IMR-90 (cell line): ENCODE measurements at regions not wholly inside any gene's neighbourhood (a gene's known extent, or its start where the extent isn't known, plus 50 kb on each side); places are given as distances from the start of the nearest gene placed in this dataset.

Experiments used
- ATAC-seq: fragments of 200-7000 bp; cut with Tn5 transposase; 2 replicates; pipeline ENCODE4 v1.9.1; 2020; ENCODE audit warnings: low read depth, mild to moderate bottlenecking, moderate library complexity
- BruUV-seq: library from RNA; stranded (reverse); fragments of 400-500 nt; replicated peaks from 2 replicates; lab custom pipeline; 2021; lab: Mats Ljungman, UMichigan
- CTCF ChIA-PET: fragments of 300-600 bp; formaldehyde crosslinking; extraction: SDS; loops from one replicate; lab custom pipeline; 2021; ENCODE audit warnings: antibody characterized with exemption; lab: Yijun Ruan, JAX
- POLR2A ChIA-PET: fragments of 300-600 bp; sonication (Branson Sonifier 250); formaldehyde crosslinking; loops from one replicate; lab custom pipeline; 2022; ENCODE audit warnings: antibody characterized with exemption; ENCODE audit not compliant: unreplicated experiment; lab: Charles Lee
- DNase-seq: peaks from one replicate; pipeline ENCODE4 v3.0.0; 2013
- H2AFZ ChIP-seq: replicated peaks from 2 replicates; pipeline ENCODE3; 2013; ENCODE audit warnings: low read length, mild to moderate bottlenecking; ENCODE audit not compliant: poor library complexity
- H2AK5ac ChIP-seq: 2 replicates; pipeline ENCODE4 v1.6.1; 2013; ENCODE audit warnings: low read depth, low read length, inconsistent platforms
- H2AK9ac ChIP-seq: replicated peaks from 2 replicates; pipeline ENCODE3; 2013; ENCODE audit warnings: mild to moderate bottlenecking, low read depth, low read length, moderate library complexity; ENCODE audit not compliant: poor library complexity
- H2BK120ac ChIP-seq: 2 replicates; pipeline ENCODE4 v1.6.1; 2013; ENCODE audit warnings: low read depth, low read length, inconsistent platforms
- H2BK15ac ChIP-seq: 3 replicates; pipeline ENCODE4 v1.6.1; 2013; ENCODE audit warnings: low read depth, low read length, inconsistent platforms
- H2BK20ac ChIP-seq: 2 replicates; pipeline ENCODE4 v1.6.1; 2013; ENCODE audit warnings: low read depth, mild to moderate bottlenecking, inconsistent platforms, low read length, moderate library complexity
- H2BK5ac ChIP-seq: 2 replicates; pipeline ENCODE4 v1.6.1; 2013; ENCODE audit warnings: mild to moderate bottlenecking, low read depth, low read length, inconsistent platforms; ENCODE audit not compliant: poor library complexity, severe bottlenecking
- H3K14ac ChIP-seq: replicated peaks from 2 replicates; pipeline ENCODE4 v1.6.1; 2013; ENCODE audit warnings: low read depth, low read length, inconsistent platforms
- H3K18ac ChIP-seq: 2 replicates; pipeline ENCODE4 v1.6.1; 2013; ENCODE audit warnings: low read depth, low read length, control low read depth
- H3K23ac ChIP-seq: 2 replicates; pipeline ENCODE4 v1.6.1; 2013; ENCODE audit warnings: low read depth, low read length, inconsistent platforms
- H3K27ac ChIP-seq: 2 replicates; pipeline ENCODE4 v1.5.1; 2013; ENCODE audit warnings: mild to moderate bottlenecking, control low read depth, low read length; ENCODE audit not compliant: insufficient read depth
- H3K27me3 ChIP-seq: 2 replicates; pipeline ENCODE4 v1.6.1; 2013; ENCODE audit warnings: low read length; ENCODE audit not compliant: control insufficient read depth, insufficient read depth
- H3K36me3 ChIP-seq: 2 replicates; pipeline ENCODE4 v1.6.1; 2013; ENCODE audit warnings: low read length, mixed read lengths; ENCODE audit not compliant: control insufficient read depth, insufficient read depth
- H3K4ac ChIP-seq: 2 replicates; pipeline ENCODE4 v1.6.1; 2013; ENCODE audit warnings: low read depth, low read length, inconsistent platforms
- H3K4me1 ChIP-seq: 2 replicates; pipeline ENCODE4 v1.6.1; 2013; ENCODE audit warnings: low read length, mixed read lengths; ENCODE audit not compliant: control insufficient read depth, insufficient read depth
- H3K4me2 ChIP-seq: 2 replicates; pipeline ENCODE4 v1.6.1; 2013; ENCODE audit warnings: low read depth, mild to moderate bottlenecking, control low read depth, low read length, moderate library complexity
- H3K4me3 ChIP-seq: 2 replicates; pipeline ENCODE4 v1.5.1; 2013; ENCODE audit warnings: low read depth, mild to moderate bottlenecking, control low read depth, low read length, moderate library complexity; ENCODE audit not compliant: insufficient read depth
- H3K56ac ChIP-seq: 2 replicates; pipeline ENCODE4 v1.6.1; 2013; ENCODE audit warnings: low read length, inconsistent platforms; ENCODE audit not compliant: insufficient read depth; ENCODE audit errors: extremely low read depth
- H3K79me1 ChIP-seq, 2 experiments: 2 replicates each; pipeline ENCODE4 v1.6.1; 2013; ENCODE audit warnings: low read length in 2 of 2, inconsistent platforms in 1 of 2, low read depth in 1 of 2
- H3K9ac ChIP-seq: 2 replicates; pipeline ENCODE4 v1.6.1; 2013; ENCODE audit warnings: low read depth, low read length, control low read depth
- H3K9me1 ChIP-seq: 2 replicates; pipeline ENCODE4 v1.6.1; 2013; ENCODE audit warnings: low read length, inconsistent platforms; ENCODE audit not compliant: insufficient read depth
- H3K9me3 ChIP-seq: 2 replicates; pipeline ENCODE4 v1.6.1; 2013; ENCODE audit warnings: low read length; ENCODE audit not compliant: control insufficient read depth, insufficient read depth
- H4K20me1 ChIP-seq: 2 replicates; pipeline ENCODE4 v1.6.1; 2013; ENCODE audit warnings: low read length, inconsistent platforms; ENCODE audit not compliant: insufficient read depth
- H4K5ac ChIP-seq: 2 replicates; pipeline ENCODE4 v1.6.1; 2013; ENCODE audit warnings: mild to moderate bottlenecking, low read depth, low read length, control low read depth
- H4K8ac ChIP-seq, 2 experiments: 2 replicates each; pipeline ENCODE4 v1.6.1; 2013; ENCODE audit warnings: low read depth in 2 of 2, low read length in 2 of 2, control low read depth in 1 of 2, inconsistent platforms in 1 of 2
- H4K91ac ChIP-seq: 2 replicates; pipeline ENCODE4 v1.6.1; 2013; ENCODE audit warnings: low read depth, low read length, inconsistent platforms; ENCODE audit not compliant: insufficient read depth
- BHLHE40 ChIP-seq: fragments of 150-350 bp; IDR thresholded peaks from 2 replicates; pipeline ENCODE4 v1.6.1; 2016; ENCODE audit warnings: mild to moderate bottlenecking, low read depth, low read length
- CEBPB ChIP-seq: IDR thresholded peaks from 2 replicates; pipeline ENCODE4 v1.6.1; 2012; ENCODE audit warnings: low read depth, low read length, improper control_type of control experiment
- CHD1 ChIP-seq: IDR thresholded peaks from 2 replicates; pipeline ENCODE4 v1.6.1; 2012; ENCODE audit warnings: low read depth, low read length, improper control_type of control experiment
- FOS ChIP-seq: fragments of 150-350 bp; IDR thresholded peaks from 2 replicates; pipeline ENCODE4 v1.6.1; 2016; ENCODE audit warnings: low read depth, low read length
- MAFK ChIP-seq: IDR thresholded peaks from 2 replicates; pipeline ENCODE4 v1.6.1; 2012; ENCODE audit warnings: low read depth, low read length, improper control_type of control experiment
- MAZ ChIP-seq: IDR thresholded peaks from 2 replicates; pipeline ENCODE4 v1.6.1; 2012; ENCODE audit warnings: low read depth, mild to moderate bottlenecking, low read length, improper control_type of control experiment, moderate library complexity, borderline replicate concordance
- MXI1 ChIP-seq: IDR thresholded peaks from 2 replicates; pipeline ENCODE4 v1.6.1; 2012; ENCODE audit warnings: low read depth, mild to moderate bottlenecking, low read length, moderate library complexity, borderline replicate concordance
- NFE2L2 ChIP-seq: fragments of 150-350 bp; IDR thresholded peaks from 2 replicates; pipeline ENCODE4 v1.6.1; 2016; ENCODE audit warnings: low read depth, mild to moderate bottlenecking, low read length
- POLR2A ChIP-seq: IDR thresholded peaks from 2 replicates; pipeline ENCODE4 v1.6.1; 2012; ENCODE audit warnings: mild to moderate bottlenecking, low read depth, low read length
- RAD21 ChIP-seq: IDR thresholded peaks from 2 replicates; pipeline ENCODE4 v1.6.1; 2012; ENCODE audit warnings: low read length, improper control_type of control experiment
- RCOR1 ChIP-seq: IDR thresholded peaks from 2 replicates; pipeline ENCODE4 v1.6.1; 2012; ENCODE audit warnings: mild to moderate bottlenecking, low read length, improper control_type of control experiment; ENCODE audit not compliant: insufficient replicate concordance
- RFX5 ChIP-seq: IDR thresholded peaks from 2 replicates; pipeline ENCODE4 v1.8.0; 2012; ENCODE audit warnings: low read depth, mild to moderate bottlenecking, low read length, moderate library complexity
- SMC3 ChIP-seq: fragments of 150-350 bp; IDR thresholded peaks from 2 replicates; pipeline ENCODE4 v1.6.1; 2016; ENCODE audit warnings: low read depth, mild to moderate bottlenecking, antibody characterized with exemption, low read length, moderate library complexity
- WGBS, 2 experiments: methylation state at CpG; one replicate each; pipeline versions ENCODE4 v1.1.5 to v1.1.7; 2013; ENCODE audit warnings: missing lambda C conversion rate in 2 of 2; ENCODE audit not compliant: insufficient read length in 1 of 2; ENCODE audit errors: extremely low coverage in 2 of 2; 5-methylcytosine and 5-hydroxymethylcytosine counted together
- dilution Hi-C: fragments of 300-500 bp; cut with HindIII; formaldehyde crosslinking; loops from one replicate; pipeline ENCODE4 v1.14.3; 2018; ENCODE audit warnings: low sequenced_read_pairs; ENCODE audit not compliant: unreplicated experiment
- in situ Hi-C: fragments of 300-500 bp; cut with MboI; formaldehyde crosslinking; loops from 3 replicates; pipeline ENCODE4 v1.14.3; 2019; ENCODE audit warnings: low sequenced_read_pairs, inconsistent platforms, mixed read lengths
- intact Hi-C: fragments of 100-400 bp; cut with micrococcal nuclease; formaldehyde crosslinking; loops from 2 replicates; pipeline ENCODE4 v1.10.0; 2022
- TF ChIP-seq, protein P1 (sequence below): fragments of 150-350 bp; IDR thresholded peaks from 2 replicates; pipeline ENCODE4 v1.6.1; 2017; ENCODE audit warnings: mild to moderate bottlenecking, antibody characterized with exemption, low read length, low read depth
- TF ChIP-seq, protein P2 (sequence below): conservative IDR thresholded peaks from 2 replicates; pipeline ENCODE4 v1.5.1; 2012; ENCODE audit warnings: mild to moderate bottlenecking, low read depth, low read length, improper control_type of control experiment
- TF ChIP-seq, protein P3 (sequence below): fragments of 150-350 bp; IDR thresholded peaks from 2 replicates; pipeline ENCODE4 v1.6.1; 2016; ENCODE audit warnings: low read depth, mild to moderate bottlenecking, low read length, moderate library complexity, borderline replicate concordance

DNA sequence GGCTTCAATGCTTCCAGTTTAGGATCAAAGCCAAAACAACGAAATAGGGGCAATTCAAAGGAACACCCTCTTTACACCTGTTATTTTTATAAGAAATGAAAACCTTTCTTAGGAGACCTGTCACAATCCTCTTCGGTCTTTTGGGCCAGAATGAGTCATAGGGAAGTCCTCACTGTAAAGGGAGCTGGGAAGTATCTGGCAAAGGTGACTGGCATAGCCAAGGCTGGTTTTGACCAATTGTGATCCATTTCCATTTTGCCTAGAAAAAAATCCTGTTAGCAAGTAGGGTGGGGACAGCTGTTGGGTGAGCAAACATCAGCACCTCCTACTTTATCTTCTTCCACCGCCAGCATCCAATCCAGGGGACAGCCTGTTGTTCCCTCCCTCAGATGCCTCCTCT lies 343.2 kb upstream of the SULF2 start:
- H2BK120ac ChIP-seq: no peak overlapping the region
- H3K79me1 ChIP-seq: no peaks in the 10 kb centered on the region
- 60% methylated on average over 1 of the region's 3 CpGs; no CpG with 5 or more reads in 1 of the 2 experiments for WGBS, 2 experiments
- no peak overlapping the region for H4K91ac ChIP-seq
- no peak overlapping the region for H3K14ac ChIP-seq
- H3K56ac ChIP-seq: no peak overlapping the region
- H4K20me1 ChIP-seq: no peaks in the 10 kb centered on the region
- dilution Hi-C loops: no loop called here
- H3K9me3 ChIP-seq: no peaks in the 10 kb centered on the region; the same call in 1 of the 2 replicates
- no peak overlapping the region for H3K9ac ChIP-seq
- no peak overlapping the region for H2BK20ac ChIP-seq
- no peak overlapping the region for H3K4ac ChIP-seq
- no peak overlapping the region for H2AK5ac ChIP-seq
- ATAC-seq (no peak), DNase-seq (no peak)
- no peak overlapping the region for H3K4me3 ChIP-seq
- intact Hi-C loops: no loop called here
- H4K8ac ChIP-seq: no peak overlapping the region
- H2BK5ac ChIP-seq: no peak overlapping the region
- TF ChIP-seq RCOR1 (no peak), NFE2L2 (no peak), BHLHE40 (no peak), CHD1 (no peak), SMC3 (no peak), MAZ (no peak), RAD21 (no peak), MXI1 (no peak), FOS (no peak), MAFK (no peak), RFX5 (no peak), CEBPB (no peak), POLR2A (no peak)
- TF ChIP-seq, protein P1, sequence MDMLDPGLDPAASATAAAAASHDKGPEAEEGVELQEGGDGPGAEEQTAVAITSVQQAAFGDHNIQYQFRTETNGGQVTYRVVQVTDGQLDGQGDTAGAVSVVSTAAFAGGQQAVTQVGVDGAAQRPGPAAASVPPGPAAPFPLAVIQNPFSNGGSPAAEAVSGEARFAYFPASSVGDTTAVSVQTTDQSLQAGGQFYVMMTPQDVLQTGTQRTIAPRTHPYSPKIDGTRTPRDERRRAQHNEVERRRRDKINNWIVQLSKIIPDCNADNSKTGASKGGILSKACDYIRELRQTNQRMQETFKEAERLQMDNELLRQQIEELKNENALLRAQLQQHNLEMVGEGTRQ: no peak
- TF ChIP-seq, protein P2, sequence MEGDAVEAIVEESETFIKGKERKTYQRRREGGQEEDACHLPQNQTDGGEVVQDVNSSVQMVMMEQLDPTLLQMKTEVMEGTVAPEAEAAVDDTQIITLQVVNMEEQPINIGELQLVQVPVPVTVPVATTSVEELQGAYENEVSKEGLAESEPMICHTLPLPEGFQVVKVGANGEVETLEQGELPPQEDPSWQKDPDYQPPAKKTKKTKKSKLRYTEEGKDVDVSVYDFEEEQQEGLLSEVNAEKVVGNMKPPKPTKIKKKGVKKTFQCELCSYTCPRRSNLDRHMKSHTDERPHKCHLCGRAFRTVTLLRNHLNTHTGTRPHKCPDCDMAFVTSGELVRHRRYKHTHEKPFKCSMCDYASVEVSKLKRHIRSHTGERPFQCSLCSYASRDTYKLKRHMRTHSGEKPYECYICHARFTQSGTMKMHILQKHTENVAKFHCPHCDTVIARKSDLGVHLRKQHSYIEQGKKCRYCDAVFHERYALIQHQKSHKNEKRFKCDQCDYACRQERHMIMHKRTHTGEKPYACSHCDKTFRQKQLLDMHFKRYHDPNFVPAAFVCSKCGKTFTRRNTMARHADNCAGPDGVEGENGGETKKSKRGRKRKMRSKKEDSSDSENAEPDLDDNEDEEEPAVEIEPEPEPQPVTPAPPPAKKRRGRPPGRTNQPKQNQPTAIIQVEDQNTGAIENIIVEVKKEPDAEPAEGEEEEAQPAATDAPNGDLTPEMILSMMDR: no peak
- TF ChIP-seq, protein P3, sequence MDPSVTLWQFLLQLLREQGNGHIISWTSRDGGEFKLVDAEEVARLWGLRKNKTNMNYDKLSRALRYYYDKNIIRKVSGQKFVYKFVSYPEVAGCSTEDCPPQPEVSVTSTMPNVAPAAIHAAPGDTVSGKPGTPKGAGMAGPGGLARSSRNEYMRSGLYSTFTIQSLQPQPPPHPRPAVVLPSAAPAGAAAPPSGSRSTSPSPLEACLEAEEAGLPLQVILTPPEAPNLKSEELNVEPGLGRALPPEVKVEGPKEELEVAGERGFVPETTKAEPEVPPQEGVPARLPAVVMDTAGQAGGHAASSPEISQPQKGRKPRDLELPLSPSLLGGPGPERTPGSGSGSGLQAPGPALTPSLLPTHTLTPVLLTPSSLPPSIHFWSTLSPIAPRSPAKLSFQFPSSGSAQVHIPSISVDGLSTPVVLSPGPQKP: no peak
- H3K18ac ChIP-seq: no peak overlapping the region
- CTCF ChIA-PET: no interaction called here
- BruUV-seq: no TSS peak
- peaks cover 3% of the 10 kb centered on the region; the same call in 1 of the 2 replicates for H3K27me3 ChIP-seq
- H2BK15ac ChIP-seq: no peak overlapping the region
- no peaks in the 10 kb centered on the region for H3K36me3 ChIP-seq
- no peak overlapping the region for H3K27ac ChIP-seq
- no peaks in the 10 kb centered on the region for H3K9me1 ChIP-seq
- no peak overlapping the region for H2AK9ac ChIP-seq
- no peaks in the 10 kb centered on the region for H3K4me1 ChIP-seq
- H4K5ac ChIP-seq: no peak overlapping the region
- POLR2A ChIA-PET: no interaction called here
- no peak overlapping the region for H3K4me2 ChIP-seq
- no peak overlapping the region for H2AFZ ChIP-seq
- H3K23ac ChIP-seq: no peak overlapping the region
- in situ Hi-C loops: no loop called here
